ENCODE measurements at regions not wholly inside any gene's neighbourhood (a gene's known extent, or its start where the extent isn't known, plus 50 kb on each side); places are given as distances from the start of the nearest gene placed in this dataset.

DNA sequence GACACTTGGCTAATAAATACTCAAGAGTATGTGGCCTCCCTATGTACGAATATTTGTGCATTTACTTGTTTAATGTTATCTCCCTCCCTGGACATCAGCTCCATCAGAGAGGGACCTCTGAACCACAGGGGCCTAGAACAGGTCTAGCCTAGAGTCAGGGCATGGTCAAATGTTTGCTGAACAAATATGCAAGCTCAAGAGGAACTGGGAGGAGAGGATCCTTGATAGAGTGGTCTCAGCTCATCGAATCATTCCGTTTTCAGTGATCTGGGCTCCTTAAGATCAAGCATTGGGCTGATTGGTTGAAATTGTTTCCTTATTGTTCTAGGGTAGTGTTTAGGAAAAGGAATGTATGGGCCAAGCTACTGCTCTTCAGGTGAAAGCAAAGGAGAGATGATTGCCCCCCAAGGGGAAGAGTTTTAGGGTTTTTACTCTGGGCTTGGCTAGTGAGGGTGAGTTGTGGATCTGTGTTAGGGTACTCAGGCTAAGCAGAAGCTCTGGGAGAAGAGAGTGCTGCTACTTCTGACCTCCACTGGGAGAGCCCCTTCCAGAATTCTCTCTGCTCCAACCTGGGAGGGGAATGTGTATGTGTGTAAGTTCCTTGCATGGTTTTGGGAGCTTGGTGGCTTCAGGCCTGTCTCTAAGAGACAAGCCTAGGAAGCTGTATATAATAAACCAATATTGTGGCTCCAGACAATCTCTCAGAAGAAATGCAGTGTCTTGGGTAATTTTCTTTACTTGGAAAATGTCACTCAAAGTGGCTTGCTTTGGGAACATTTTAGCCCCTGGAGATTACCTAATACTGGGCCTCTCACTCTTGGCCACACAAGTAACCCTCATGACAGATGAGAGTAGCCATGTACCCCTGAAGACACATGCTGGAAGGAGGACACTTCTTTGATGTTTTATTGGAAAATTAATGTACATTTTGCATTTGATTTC is 110.0 kb downstream of the EMX2 start:
- H3K27ac ChIP-seq, result no peak overlapping the region
- H3K4me1 ChIP-seq, result no peaks in the 10 kb centered on the region
- no peak for DNase-seq
- no peaks in the 10 kb centered on the region for H3K27me3 ChIP-seq
- peaks cover 3 to 17% (median 12%) of the 10 kb centered on the region in 3 donors for H3K9me3 ChIP-seq
- no peak overlapping the region for H3K4me3 ChIP-seq
- intact Hi-C loops (cut with DNase I; ENCODE audit: low total_unique reads), result no loop called here
- H3K36me3 ChIP-seq, result no peaks in the 10 kb centered on the region
- TF ChIP-seq, protein P1, sequence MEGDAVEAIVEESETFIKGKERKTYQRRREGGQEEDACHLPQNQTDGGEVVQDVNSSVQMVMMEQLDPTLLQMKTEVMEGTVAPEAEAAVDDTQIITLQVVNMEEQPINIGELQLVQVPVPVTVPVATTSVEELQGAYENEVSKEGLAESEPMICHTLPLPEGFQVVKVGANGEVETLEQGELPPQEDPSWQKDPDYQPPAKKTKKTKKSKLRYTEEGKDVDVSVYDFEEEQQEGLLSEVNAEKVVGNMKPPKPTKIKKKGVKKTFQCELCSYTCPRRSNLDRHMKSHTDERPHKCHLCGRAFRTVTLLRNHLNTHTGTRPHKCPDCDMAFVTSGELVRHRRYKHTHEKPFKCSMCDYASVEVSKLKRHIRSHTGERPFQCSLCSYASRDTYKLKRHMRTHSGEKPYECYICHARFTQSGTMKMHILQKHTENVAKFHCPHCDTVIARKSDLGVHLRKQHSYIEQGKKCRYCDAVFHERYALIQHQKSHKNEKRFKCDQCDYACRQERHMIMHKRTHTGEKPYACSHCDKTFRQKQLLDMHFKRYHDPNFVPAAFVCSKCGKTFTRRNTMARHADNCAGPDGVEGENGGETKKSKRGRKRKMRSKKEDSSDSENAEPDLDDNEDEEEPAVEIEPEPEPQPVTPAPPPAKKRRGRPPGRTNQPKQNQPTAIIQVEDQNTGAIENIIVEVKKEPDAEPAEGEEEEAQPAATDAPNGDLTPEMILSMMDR (IDR thresholded peaks at IDR 0.05), result no peak

- TF ChIP-seq, protein P1 (IDR thresholded peaks at IDR 0.05), result no peak
- no peaks in the 10 kb centered on the region for H3K27me3 ChIP-seq
- intact Hi-C loops (cut with DNase I; ENCODE audit: low total_unique reads), result no loop called here
- H3K4me1 ChIP-seq, result no peaks in the 10 kb centered on the region
- no peaks in the 10 kb centered on the region for H3K36me3 ChIP-seq
- no peak overlapping the region for H3K4me3 ChIP-seq
- peaks cover 3 to 17% (median 12%) of the 10 kb centered on the region in 3 donors for H3K9me3 ChIP-seq
- H3K27ac ChIP-seq, result no peak overlapping the region
- no peak for DNase-seq
Observed at GRCh38 chr10:117653170-117653515, 110.6 kb downstream of the EMX2 start.

- no peak for DNase-seq
- TF ChIP-seq, protein P1 (IDR thresholded peaks at IDR 0.05), result no peak
- Histone ChIP-seq H3K9me3 (peaks cover 3 to 17% (median 12%) of the 10 kb centered on the region in 3 donors), H3K4me1 (no peaks in the 10 kb centered on the region), H3K27me3 (no peaks in the 10 kb centered on the region), H3K4me3 (no peak overlapping the region), H3K36me3 (no peaks in the 10 kb centered on the region), H3K27ac (no peak overlapping the region)
- intact Hi-C loops (cut with DNase I; ENCODE audit: low total_unique reads), result no loop called here
Observed at GRCh38 chr10:117654105-117654504, 111.6 kb downstream of the EMX2 start.

GRCh38 chr10:117656385-117657367 is 114.1 kb downstream of the EMX2 start:
- Histone ChIP-seq H3K4me1 (no peaks in the 10 kb centered on the region), H3K27ac (no peak overlapping the region), H3K36me3 (no peaks in the 10 kb centered on the region), H3K27me3 (no peaks in the 10 kb centered on the region), H3K9me3 (peaks cover 3 to 7% (median 6%) of the 10 kb centered on the region in 3 donors), H3K4me3 (no peak overlapping the region)
- no peak for DNase-seq
- TF ChIP-seq, protein P1 (IDR thresholded peaks at IDR 0.05), result no peak
- intact Hi-C loops (cut with DNase I; ENCODE audit: low total_unique reads), result no loop called here

DNA sequence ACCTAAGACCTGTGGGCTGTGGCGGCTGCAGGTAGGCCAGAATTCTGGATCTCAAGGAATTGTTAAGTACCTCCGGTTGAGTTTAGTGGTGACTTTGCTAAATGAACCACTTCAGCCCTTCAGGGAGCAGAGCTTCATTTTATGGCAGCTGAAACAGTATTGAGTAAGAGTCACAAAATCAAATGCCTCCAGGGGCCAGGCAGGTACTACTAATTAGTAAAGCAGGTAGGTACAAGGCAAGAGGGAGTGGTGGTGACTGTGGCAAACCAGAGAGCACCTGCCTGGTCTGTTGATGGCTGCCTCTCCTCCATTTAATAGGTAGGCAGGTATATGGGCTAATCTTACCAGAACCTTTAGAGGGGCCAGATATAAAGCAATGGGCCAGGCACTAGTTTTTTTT is 118.8 kb downstream of the EMX2 start:
- H3K4me3 ChIP-seq, result no peak overlapping the region
- no peaks in the 10 kb centered on the region for H3K4me1 ChIP-seq
- no peak for DNase-seq
- no peaks in the 10 kb centered on the region for H3K36me3 ChIP-seq
- H3K27me3 ChIP-seq, result no peaks in the 10 kb centered on the region
- H3K27ac ChIP-seq, result no peak overlapping the region
- intact Hi-C loops (cut with DNase I; ENCODE audit: low total_unique reads), result no loop called here
- H3K9me3 ChIP-seq, result no peaks in the 10 kb centered on the region
- TF ChIP-seq, protein P1 (IDR thresholded peaks at IDR 0.05), result no peak
